PC-9 (cell line): ENCODE measurements at regions not wholly inside any gene's neighbourhood (a gene's known extent, or its start where the extent isn't known, plus 50 kb on each side); places are given as distances from the start of the nearest gene placed in this dataset.

Source experiments
- CTCF ChIP-seq: fragments of 200-600 bp; sonication (generic); conservative IDR thresholded peaks from 2 replicates; pipeline ENCODE4 v1.6.1; 2017; ENCODE audit warnings: mixed run types, antibody characterized with exemption, mild to moderate bottlenecking, moderate library complexity
- EZH2 ChIP-seq: fragments of 200-600 bp; sonication (generic); IDR thresholded peaks from 2 replicates; pipeline ENCODE4 v1.8.0; 2017; ENCODE audit warnings: antibody characterized with exemption, low read depth

DNA sequence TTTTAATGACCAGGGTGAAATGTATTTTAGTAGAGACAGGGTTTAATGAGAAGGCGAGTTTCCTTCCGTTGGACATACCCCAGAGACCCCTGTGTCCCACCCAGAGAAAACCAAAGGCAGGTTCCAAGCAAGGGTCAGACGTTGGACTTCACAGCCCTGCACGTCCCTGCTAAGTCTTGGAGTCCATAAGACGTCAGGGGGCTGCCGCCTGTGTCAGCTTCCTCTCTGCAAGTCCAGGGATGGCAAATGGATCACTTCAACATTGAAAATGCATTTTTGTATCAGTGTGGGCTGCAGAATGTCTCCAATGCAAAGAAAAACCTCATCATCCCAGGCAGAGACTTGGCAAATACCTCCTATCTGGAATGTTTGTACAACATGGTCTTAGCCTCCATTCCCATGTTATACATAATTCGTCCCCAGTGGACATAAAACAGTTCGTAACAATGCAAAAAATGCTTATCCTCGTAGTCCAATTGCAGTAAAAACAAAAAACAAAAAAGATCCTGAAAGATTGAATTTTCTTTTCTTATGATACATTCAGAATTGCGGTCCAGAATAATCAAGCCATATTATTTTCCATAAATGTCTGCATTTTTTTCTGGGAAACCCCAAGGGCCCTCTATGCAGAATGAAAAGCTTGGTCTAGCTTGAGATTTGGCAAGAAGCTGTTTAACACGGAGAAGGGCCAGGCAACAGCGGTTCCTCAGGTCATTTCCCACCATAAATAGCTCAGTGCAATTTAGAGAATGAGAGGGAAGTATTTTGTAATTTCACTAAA, 190.9 kb downstream of the SHOX start:
- TF ChIP-seq CTCF (no peak), EZH2 (no peak)
